ENCODE measurements at regions not wholly inside any gene's neighbourhood (a gene's known extent, or its start where the extent isn't known, plus 50 kb on each side); places are given as distances from the start of the nearest gene placed in this dataset.

GRCh38 chr10:78137147-78137546 is 103.5 kb downstream of the RPS24 start:
- Histone ChIP-seq H3K27me3 (replicated peaks; ENCODE audit: control insufficient read depth, insufficient read depth, low read length) (peaks cover 46% of the 10 kb centered on the region), H3K9ac (ENCODE audit: low read length) (no peak overlapping the region), H3K36me3 (ENCODE audit: control insufficient read depth, insufficient read depth, low read length, severe bottlenecking) (no peaks in the 10 kb centered on the region), H3K4me1 (ENCODE audit: control insufficient read depth, insufficient read depth, low read length) (no peaks in the 10 kb centered on the region), H3K9me3 (ENCODE audit: control insufficient read depth, low read length) (peaks cover 10% of the 10 kb centered on the region), H3K4me3 (ENCODE audit: low read length) (no peak overlapping the region)
- DNase-seq (ENCODE audit: low read depth) = no peak

GRCh38 chr10:78139341-78139740 is 105.7 kb downstream of the RPS24 start:
- no peak overlapping the region for H3K4me3 ChIP-seq (ENCODE audit: low read length)
- H3K9ac ChIP-seq (ENCODE audit: low read length) = no peak overlapping the region
- DNase-seq (ENCODE audit: low read depth) = no peak
- H3K36me3 ChIP-seq (ENCODE audit: control insufficient read depth, insufficient read depth, low read length, severe bottlenecking) = no peaks in the 10 kb centered on the region
- no peaks in the 10 kb centered on the region for H3K4me1 ChIP-seq (ENCODE audit: control insufficient read depth, insufficient read depth, low read length)
- peaks cover 10% of the 10 kb centered on the region for H3K9me3 ChIP-seq (ENCODE audit: control insufficient read depth, low read length)
- peaks cover 40% of the 10 kb centered on the region for H3K27me3 ChIP-seq (replicated peaks; ENCODE audit: control insufficient read depth, insufficient read depth, low read length)

GRCh38 chr10:78140066-78140630 is 106.5 kb downstream of the RPS24 start:
- DNase-seq (ENCODE audit: low read depth) = no peak
- peaks cover 37% of the 10 kb centered on the region for H3K27me3 ChIP-seq (replicated peaks; ENCODE audit: control insufficient read depth, insufficient read depth, low read length)
- H3K9me3 ChIP-seq (ENCODE audit: control insufficient read depth, low read length) = peaks cover 10% of the 10 kb centered on the region
- no peak overlapping the region for H3K9ac ChIP-seq (ENCODE audit: low read length)
- H3K4me3 ChIP-seq (ENCODE audit: low read length) = no peak overlapping the region
- H3K36me3 ChIP-seq (ENCODE audit: control insufficient read depth, insufficient read depth, low read length, severe bottlenecking) = no peaks in the 10 kb centered on the region
- no peaks in the 10 kb centered on the region for H3K4me1 ChIP-seq (ENCODE audit: control insufficient read depth, insufficient read depth, low read length)

GRCh38 chr10:78143576-78143975 is 109.9 kb downstream of the RPS24 start:
- H3K9ac ChIP-seq (ENCODE audit: low read length) = no peak overlapping the region
- peaks cover 21% of the 10 kb centered on the region for H3K27me3 ChIP-seq (replicated peaks; ENCODE audit: control insufficient read depth, insufficient read depth, low read length)
- H3K9me3 ChIP-seq (ENCODE audit: control insufficient read depth, low read length) = no peaks in the 10 kb centered on the region
- H3K4me1 ChIP-seq (ENCODE audit: control insufficient read depth, insufficient read depth, low read length) = no peaks in the 10 kb centered on the region
- DNase-seq (ENCODE audit: low read depth) = no peak
- no peak overlapping the region for H3K4me3 ChIP-seq (ENCODE audit: low read length)
- no peaks in the 10 kb centered on the region for H3K36me3 ChIP-seq (ENCODE audit: control insufficient read depth, insufficient read depth, low read length, severe bottlenecking)

- Histone ChIP-seq H3K9me3 (ENCODE audit: control insufficient read depth, low read length) (no peaks in the 10 kb centered on the region), H3K36me3 (ENCODE audit: control insufficient read depth, insufficient read depth, low read length, severe bottlenecking) (no peaks in the 10 kb centered on the region), H3K4me1 (ENCODE audit: control insufficient read depth, insufficient read depth, low read length) (peaks cover 5% of the 10 kb centered on the region), H3K4me3 (ENCODE audit: low read length) (no peak overlapping the region), H3K27me3 (replicated peaks; ENCODE audit: control insufficient read depth, insufficient read depth, low read length) (peaks cover 8% of the 10 kb centered on the region), H3K9ac (ENCODE audit: low read length) (no peak overlapping the region)
- DNase-seq (ENCODE audit: low read depth) = no peak
Observed at GRCh38 chr10:78146200-78146599, 112.5 kb downstream of the RPS24 start.

GRCh38 chr10:78147202-78147601 is 113.5 kb downstream of the RPS24 start:
- H3K27me3 ChIP-seq (replicated peaks; ENCODE audit: control insufficient read depth, insufficient read depth, low read length) = no peaks in the 10 kb centered on the region
- no peak overlapping the region for H3K9ac ChIP-seq (ENCODE audit: low read length)
- no peak overlapping the region for H3K4me3 ChIP-seq (ENCODE audit: low read length)
- no peak for DNase-seq (ENCODE audit: low read depth)
- no peaks in the 10 kb centered on the region for H3K9me3 ChIP-seq (ENCODE audit: control insufficient read depth, low read length)
- peaks cover 5% of the 10 kb centered on the region for H3K4me1 ChIP-seq (ENCODE audit: control insufficient read depth, insufficient read depth, low read length)
- H3K36me3 ChIP-seq (ENCODE audit: control insufficient read depth, insufficient read depth, low read length, severe bottlenecking) = no peaks in the 10 kb centered on the region

GRCh38 chr10:78148216-78148960 is 114.7 kb downstream of the RPS24 start:
- H3K36me3 ChIP-seq (ENCODE audit: control insufficient read depth, insufficient read depth, low read length, severe bottlenecking) = no peaks in the 10 kb centered on the region
- H3K9ac ChIP-seq (ENCODE audit: low read length) = no peak overlapping the region
- H3K27me3 ChIP-seq (replicated peaks; ENCODE audit: control insufficient read depth, insufficient read depth, low read length) = no peaks in the 10 kb centered on the region
- peaks cover 5% of the 10 kb centered on the region for H3K4me1 ChIP-seq (ENCODE audit: control insufficient read depth, insufficient read depth, low read length)
- no peaks in the 10 kb centered on the region for H3K9me3 ChIP-seq (ENCODE audit: control insufficient read depth, low read length)
- no peak for DNase-seq (ENCODE audit: low read depth)
- H3K4me3 ChIP-seq (ENCODE audit: low read length) = no peak overlapping the region

- no peak overlapping the region for H3K9ac ChIP-seq (ENCODE audit: low read length)
- H3K36me3 ChIP-seq (ENCODE audit: control insufficient read depth, insufficient read depth, low read length, severe bottlenecking) = no peaks in the 10 kb centered on the region
- peaks cover 5% of the 10 kb centered on the region for H3K4me1 ChIP-seq (ENCODE audit: control insufficient read depth, insufficient read depth, low read length)
- H3K4me3 ChIP-seq (ENCODE audit: low read length) = peak overlapping the region; percentile 40
- H3K27me3 ChIP-seq (replicated peaks; ENCODE audit: control insufficient read depth, insufficient read depth, low read length) = no peaks in the 10 kb centered on the region
- no peak for DNase-seq (ENCODE audit: low read depth)
- no peaks in the 10 kb centered on the region for H3K9me3 ChIP-seq (ENCODE audit: control insufficient read depth, low read length)
Observed at GRCh38 chr10:78148961-78149612, 115.4 kb downstream of the RPS24 start.

GRCh38 chr10:78150756-78151155 is 117.1 kb downstream of the RPS24 start:
- no peaks in the 10 kb centered on the region for H3K27me3 ChIP-seq (replicated peaks; ENCODE audit: control insufficient read depth, insufficient read depth, low read length)
- no peaks in the 10 kb centered on the region for H3K36me3 ChIP-seq (ENCODE audit: control insufficient read depth, insufficient read depth, low read length, severe bottlenecking)
- H3K4me3 ChIP-seq (ENCODE audit: low read length) = no peak overlapping the region
- peaks cover 5% of the 10 kb centered on the region for H3K4me1 ChIP-seq (ENCODE audit: control insufficient read depth, insufficient read depth, low read length)
- no peak for DNase-seq (ENCODE audit: low read depth)
- H3K9me3 ChIP-seq (ENCODE audit: control insufficient read depth, low read length) = no peaks in the 10 kb centered on the region
- no peak overlapping the region for H3K9ac ChIP-seq (ENCODE audit: low read length)

GRCh38 chr10:78155722-78156121 is 122.1 kb downstream of the RPS24 start:
- DNase-seq (ENCODE audit: low read depth) = no peak

GRCh38 chr10:78160591-78160990 is 126.9 kb downstream of the RPS24 start:
- Histone ChIP-seq H3K27me3 (replicated peaks; ENCODE audit: control insufficient read depth, insufficient read depth, low read length) (peaks cover 7% of the 10 kb centered on the region), H3K36me3 (ENCODE audit: control insufficient read depth, insufficient read depth, low read length, severe bottlenecking) (no peaks in the 10 kb centered on the region), H3K4me3 (ENCODE audit: low read length) (no peak overlapping the region), H3K4me1 (ENCODE audit: control insufficient read depth, insufficient read depth, low read length) (no peaks in the 10 kb centered on the region), H3K9ac (ENCODE audit: low read length) (no peak overlapping the region), H3K9me3 (ENCODE audit: control insufficient read depth, low read length) (peaks cover 6% of the 10 kb centered on the region)
- no peak for DNase-seq (ENCODE audit: low read depth)

More at GRCh38 chr10:78155722-78156121, 122.1 kb downstream of the RPS24 start:
- Histone ChIP-seq H3K36me3 (ENCODE audit: control insufficient read depth, insufficient read depth, low read length, severe bottlenecking) (no peaks in the 10 kb centered on the region), H3K4me1 (ENCODE audit: control insufficient read depth, insufficient read depth, low read length) (no peaks in the 10 kb centered on the region), H3K27me3 (replicated peaks; ENCODE audit: control insufficient read depth, insufficient read depth, low read length) (no peaks in the 10 kb centered on the region), H3K4me3 (ENCODE audit: low read length) (no peak overlapping the region), H3K9me3 (ENCODE audit: control insufficient read depth, low read length) (no peaks in the 10 kb centered on the region), H3K9ac (ENCODE audit: low read length) (no peak overlapping the region)
